A549 (cell line): ENCODE measurements at regions not wholly inside any gene's neighbourhood (a gene's known extent, or its start where the extent isn't known, plus 50 kb on each side); places are given as distances from the start of the nearest gene placed in this dataset.

Experiments used
- BHLHE40 ChIP-seq: IDR thresholded peaks from 2 replicates; pipeline ENCODE4 v1.6.1; 2012; ENCODE audit warnings: low read depth, low read length, inconsistent platforms
- EP300 ChIP-seq, 2 experiments: fragments of >200 bp; sonication (Bioruptor Twin); formaldehyde crosslinking; IDR thresholded peaks; 2 replicates in 1 of 2; 3 replicates in 1 of 2; pipeline ENCODE4 v1.6.1; 2016 to 2017
- NFE2L2 ChIP-seq: fragments of 150-350 bp; conservative IDR thresholded peaks from 2 replicates; pipeline ENCODE4 v1.6.1; 2014; ENCODE audit warnings: low read length
- PHF8 ChIP-seq: fragments of 200-600 bp; sonication (generic); IDR thresholded peaks from 2 replicates; pipeline ENCODE4 v1.6.1; 2016; ENCODE audit warnings: low read depth, mild to moderate bottlenecking, antibody characterized with exemption, moderate library complexity, borderline replicate concordance
- POLR2A ChIP-seq: IDR thresholded peaks from 2 replicates; pipeline ENCODE4 v1.6.1; 2012; ENCODE audit warnings: mild to moderate bottlenecking, low read length
- RAD21 ChIP-seq, 2 experiments: fragments of >200 bp in 1 of 2; sonication (Bioruptor Twin) in 1 of 2; formaldehyde crosslinking in 1 of 2; IDR thresholded peaks in 1 of 2; conservative IDR thresholded peaks in 1 of 2; 2 replicates in 1 of 2; 3 replicates in 1 of 2; pipeline ENCODE4 v1.6.1; 2012 to 2018; ENCODE audit warnings: inconsistent platforms in 1 of 2
- RARB ChIP-seq: fragments of 250-450 bp; sonication (Bioruptor Pico); IDR thresholded peaks from 2 replicates; pipeline ENCODE4 v1.8.0; 2021; ENCODE audit warnings: mild to moderate bottlenecking, moderate library complexity
- RFX5 ChIP-seq: fragments of 450-650 bp; IDR thresholded peaks from 2 replicates; pipeline ENCODE4 v1.7.1; 2014; ENCODE audit warnings: antibody characterized with exemption, mild to moderate bottlenecking, moderate library complexity
- SMC3 ChIP-seq: fragments of >200 bp; sonication (Bioruptor Twin); formaldehyde crosslinking; IDR thresholded peaks from 3 replicates; pipeline ENCODE4 v1.6.1; 2018; ENCODE audit warnings: inconsistent platforms
- SREBF2 ChIP-seq: fragments of 450-650 bp; IDR thresholded peaks from 2 replicates; pipeline ENCODE4 v1.6.1; 2014; ENCODE audit warnings: mild to moderate bottlenecking, moderate library complexity
- TF ChIP-seq, protein P1 (sequence below): fragments of >200 bp; sonication (Bioruptor Twin); formaldehyde crosslinking; IDR thresholded peaks from 3 replicates; pipeline ENCODE4 v1.5.1; 2016
- TF ChIP-seq, protein P2 (sequence below): IDR thresholded peaks from 2 replicates; pipeline ENCODE4 v1.6.1; 2012

DNA sequence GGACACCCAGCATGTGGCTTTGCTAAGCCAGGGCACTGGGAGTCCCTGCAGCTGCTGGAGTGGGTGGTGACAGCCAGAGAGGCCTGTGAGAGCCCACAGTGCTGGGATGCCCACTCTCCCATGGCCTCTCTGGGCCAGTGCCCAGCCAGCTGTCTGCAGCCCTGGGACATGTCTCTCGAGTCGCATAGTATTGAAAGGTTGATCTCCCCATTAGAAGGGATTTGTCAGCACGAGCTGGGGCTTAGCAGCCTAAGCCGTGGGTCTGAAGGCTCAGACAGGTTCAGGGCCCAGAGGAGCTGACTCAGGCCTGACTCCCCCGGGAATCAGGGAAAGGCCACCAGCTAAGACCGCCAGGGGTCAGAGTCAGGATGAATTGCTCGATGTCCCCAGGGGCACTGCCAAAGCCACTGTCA, 53.5 kb downstream of the FOXD2 start:
- TF ChIP-seq, protein P1, sequence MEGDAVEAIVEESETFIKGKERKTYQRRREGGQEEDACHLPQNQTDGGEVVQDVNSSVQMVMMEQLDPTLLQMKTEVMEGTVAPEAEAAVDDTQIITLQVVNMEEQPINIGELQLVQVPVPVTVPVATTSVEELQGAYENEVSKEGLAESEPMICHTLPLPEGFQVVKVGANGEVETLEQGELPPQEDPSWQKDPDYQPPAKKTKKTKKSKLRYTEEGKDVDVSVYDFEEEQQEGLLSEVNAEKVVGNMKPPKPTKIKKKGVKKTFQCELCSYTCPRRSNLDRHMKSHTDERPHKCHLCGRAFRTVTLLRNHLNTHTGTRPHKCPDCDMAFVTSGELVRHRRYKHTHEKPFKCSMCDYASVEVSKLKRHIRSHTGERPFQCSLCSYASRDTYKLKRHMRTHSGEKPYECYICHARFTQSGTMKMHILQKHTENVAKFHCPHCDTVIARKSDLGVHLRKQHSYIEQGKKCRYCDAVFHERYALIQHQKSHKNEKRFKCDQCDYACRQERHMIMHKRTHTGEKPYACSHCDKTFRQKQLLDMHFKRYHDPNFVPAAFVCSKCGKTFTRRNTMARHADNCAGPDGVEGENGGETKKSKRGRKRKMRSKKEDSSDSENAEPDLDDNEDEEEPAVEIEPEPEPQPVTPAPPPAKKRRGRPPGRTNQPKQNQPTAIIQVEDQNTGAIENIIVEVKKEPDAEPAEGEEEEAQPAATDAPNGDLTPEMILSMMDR, result no peak
- TF ChIP-seq POLR2A, result no peak
- TF ChIP-seq BHLHE40, result no peak
- TF ChIP-seq RAD21 (conservative IDR thresholded peaks at IDR 0.05 in 1 of 2, IDR thresholded peaks at IDR 0.05 in 1 of 2), result no peak
- TF ChIP-seq SMC3, result no peak
- no peak for TF ChIP-seq RARB (CRISPR knock-in tag)
- TF ChIP-seq EP300 (IDR thresholded peaks at IDR 0.05), result no peak
- TF ChIP-seq PHF8, result no peak
- TF ChIP-seq NFE2L2, result no peak
- TF ChIP-seq SREBF2, result no peak
- TF ChIP-seq, protein P2, sequence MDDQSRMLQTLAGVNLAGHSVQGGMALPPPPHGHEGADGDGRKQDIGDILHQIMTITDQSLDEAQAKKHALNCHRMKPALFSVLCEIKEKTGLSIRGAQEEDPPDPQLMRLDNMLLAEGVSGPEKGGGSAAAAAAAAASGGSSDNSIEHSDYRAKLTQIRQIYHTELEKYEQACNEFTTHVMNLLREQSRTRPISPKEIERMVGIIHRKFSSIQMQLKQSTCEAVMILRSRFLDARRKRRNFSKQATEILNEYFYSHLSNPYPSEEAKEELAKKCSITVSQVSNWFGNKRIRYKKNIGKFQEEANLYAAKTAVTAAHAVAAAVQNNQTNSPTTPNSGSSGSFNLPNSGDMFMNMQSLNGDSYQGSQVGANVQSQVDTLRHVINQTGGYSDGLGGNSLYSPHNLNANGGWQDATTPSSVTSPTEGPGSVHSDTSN, result no peak
- TF ChIP-seq RFX5, result no peak
